B cell (primary cell): ENCODE measurements at regions not wholly inside any gene's neighbourhood (a gene's known extent, or its start where the extent isn't known, plus 50 kb on each side); places are given as distances from the start of the nearest gene placed in this dataset.

ENCODE experiments used
- ATAC-seq: fragments of 200-7000 bp; cut with Tn5 transposase; one replicate; pipeline ENCODE4 v1.10.0; 2021; ENCODE audit warnings: low read depth, mild to moderate bottlenecking, moderate number of reproducible peaks, moderate library complexity
- CTCF ChIA-PET: fragments of 350-600 bp; sonication (Branson Sonifier 250); formaldehyde crosslinking; loops from one replicate; lab custom pipeline; 2021; ENCODE audit warnings: antibody characterized with exemption, inconsistent platforms; lab: Charles Lee
- POLR2A ChIA-PET: fragments of 350-600 bp; sonication (Branson Sonifier 250); formaldehyde crosslinking; loops from one replicate; lab custom pipeline; 2021; ENCODE audit warnings: antibody characterized with exemption; lab: Charles Lee
- DNase-seq: peaks from one replicate; pipeline ENCODE4 v3.0.0; 2013
- H2AFZ ChIP-seq: 2 replicates; pipeline ENCODE4 v1.6.1; 2012; ENCODE audit warnings: mild to moderate bottlenecking, low read depth, low read length; ENCODE audit not compliant: insufficient read depth, poor library complexity, severe bottlenecking
- H3K27ac ChIP-seq, 2 donors: 1 replicate in 1 of 2; 2 replicates in 1 of 2; pipeline ENCODE4 v1.5.1; 2012 to 2013; ENCODE audit warnings: low read length in 2 of 2, mild to moderate bottlenecking in 2 of 2, moderate library complexity in 1 of 2
- H3K27me3 ChIP-seq, 4 experiments: fragments of 200-600 bp in 1 of 4; sonication (generic) in 1 of 4; replicated peaks in 1 of 4; 1 replicate in 2 of 4; 2 replicates in 2 of 4; pipeline versions ENCODE4 v1.6.1 to v1.7.0; 2013 to 2016; ENCODE audit warnings: low read length in 3 of 4, mild to moderate bottlenecking in 2 of 4, mixed read lengths in 1 of 4, moderate library complexity in 1 of 4; ENCODE audit not compliant: insufficient read depth in 4 of 4, control insufficient read depth in 3 of 4; ENCODE audit errors: control extremely low read depth in 1 of 4
- H3K36me3 ChIP-seq, 2 experiments: replicated peaks in 1 of 2; 1 replicate in 1 of 2; 2 replicates in 1 of 2; pipeline versions ENCODE4 v1.6.1 to v1.7.1; 2013; ENCODE audit warnings: low read length in 1 of 2; ENCODE audit not compliant: insufficient read depth in 2 of 2, control insufficient read depth in 1 of 2; ENCODE audit errors: control extremely low read depth in 1 of 2, extremely low read depth in 1 of 2
- H3K4me1 ChIP-seq, 2 donors: fragments of 200-600 bp in 1 of 2; sonication (generic) in 1 of 2; 1 replicate in 1 of 2; 2 replicates in 1 of 2; pipeline versions ENCODE4 v1.5.1 to v1.6.1; 2013 to 2017; ENCODE audit warnings: low read length in 2 of 2; ENCODE audit not compliant: control insufficient read depth in 2 of 2, insufficient read depth in 2 of 2
- H3K4me2 ChIP-seq: replicated peaks from 2 replicates; pipeline ENCODE3; 2012; ENCODE audit warnings: mild to moderate bottlenecking, low read depth, low read length; ENCODE audit not compliant: poor library complexity, severe bottlenecking
- H3K4me3 ChIP-seq, 5 experiments: fragments of 200-600 bp in 1 of 5; sonication (generic) in 1 of 5; 1 replicate in 3 of 5; 2 replicates in 2 of 5; pipeline versions ENCODE4 v1.5.1 to v1.7.0; 2011 to 2016; ENCODE audit warnings: low read length in 4 of 5, mild to moderate bottlenecking in 4 of 5, low read depth in 2 of 5, control low read depth in 1 of 5, moderate library complexity in 1 of 5; ENCODE audit not compliant: insufficient read depth in 1 of 5; ENCODE audit errors: control extremely low read depth in 1 of 5, extremely low read depth in 1 of 5
- H3K79me2 ChIP-seq: fragments of 200-600 bp; sonication (generic); one replicate; pipeline ENCODE4 v1.6.0; 2016; ENCODE audit warnings: low read length; ENCODE audit not compliant: control insufficient read depth, insufficient read depth
- H3K9ac ChIP-seq: fragments of 200-600 bp; sonication (generic); 2 replicates; pipeline ENCODE4 v1.6.1; 2017; ENCODE audit warnings: mild to moderate bottlenecking, low read length, moderate library complexity
- H3K9me3 ChIP-seq, 3 donors: one replicate each; pipeline versions ENCODE4 v1.6.1 to v1.7.1; 2013; ENCODE audit warnings: low read length in 2 of 3; ENCODE audit not compliant: control insufficient read depth in 2 of 3, insufficient read depth in 1 of 3; ENCODE audit errors: control extremely low read depth in 1 of 3
- H4K20me1 ChIP-seq: 2 replicates; pipeline ENCODE4 v1.6.0; 2012; ENCODE audit warnings: mild to moderate bottlenecking, low read length; ENCODE audit not compliant: insufficient read depth, control insufficient read depth, poor library complexity, severe bottlenecking
- H3K27ac Mint-ChIP-seq: one replicate; pipeline ENCODE4 v1.8.0; 2021; ENCODE audit warnings: mixed read lengths
- H3K27me3 Mint-ChIP-seq: one replicate; pipeline ENCODE4 v1.8.0; 2021; ENCODE audit warnings: mixed read lengths
- H3K4me1 Mint-ChIP-seq: one replicate; pipeline ENCODE4 v1.8.0; 2021; ENCODE audit warnings: mixed read lengths
- H3K4me3 Mint-ChIP-seq: one replicate; pipeline ENCODE4 v1.8.0; 2021; ENCODE audit warnings: mixed read lengths
- H3K9me3 Mint-ChIP-seq: one replicate; pipeline ENCODE4 v1.8.0; 2022; ENCODE audit warnings: mixed read lengths; ENCODE audit not compliant: insufficient read depth
- CTCF ChIP-seq: fragments of 200-600 bp; IDR thresholded peaks from one replicate; pipeline ENCODE4 v1.8.0; 2022; ENCODE audit warnings: antibody characterized with exemption, mild to moderate bottlenecking
- EZH2 ChIP-seq: IDR thresholded peaks from 2 replicates; pipeline ENCODE4 v1.6.1; 2012; ENCODE audit warnings: borderline replicate concordance, low read depth, mild to moderate bottlenecking, moderate library complexity, low read length; ENCODE audit not compliant: insufficient read depth, poor library complexity, severe bottlenecking
- WGBS: methylation state at CpG from one replicate; pipeline ENCODE4 v1.1.5; 2013; ENCODE audit warnings: missing lambda C conversion rate; ENCODE audit not compliant: insufficient coverage; 5-methylcytosine and 5-hydroxymethylcytosine counted together
- intact Hi-C: fragments of 100-400 bp; cut with micrococcal nuclease; formaldehyde crosslinking; loops from one replicate; pipeline ENCODE4 v1.10.0; 2022

- Histone ChIP-seq H3K27me3 (no peaks in the 10 kb centered on the region), H3K27ac (no peak overlapping the region), H3K79me2 (no peaks in the 10 kb centered on the region), H4K20me1 (no peaks in the 10 kb centered on the region), H3K36me3 (no peaks in the 10 kb centered on the region), H3K4me2 (no peak overlapping the region), H3K4me1 (no peaks in the 10 kb centered on the region), H3K9me3 (peaks cover 0 to under 1% (median 0%) of the 10 kb centered on the region in 3 donors), H2AFZ (no peak overlapping the region), H3K4me3 (no peak overlapping the region), H3K9ac (no peak overlapping the region)
- Mint-ChIP-seq H3K4me1 (no peaks in the 10 kb centered on the region), H3K9me3 (peaks cover 4% of the 10 kb centered on the region), H3K27ac (no peak overlapping the region), H3K27me3 (no peaks in the 10 kb centered on the region), H3K4me3 (no peak overlapping the region)
- no peak for DNase-seq
- intact Hi-C loops, result no loop called here
- ChIA-PET CTCF (no interaction called here), POLR2A (no interaction called here)
- TF ChIP-seq EZH2, result no peak
- no peak for TF ChIP-seq CTCF
- no peak for ATAC-seq
Measured at GRCh38 chr2:81648806-81649205, 1344.3 kb upstream of the LRRTM1 start.

GRCh38 chr2:81648370-81648769 is 1343.8 kb upstream of the LRRTM1 start:
- DNase-seq (no peak), ATAC-seq (no peak)
- H3K9me3 Mint-ChIP-seq, result peaks cover 4% of the 10 kb centered on the region
- no peaks in the 10 kb centered on the region for H3K27me3 Mint-ChIP-seq
- Histone ChIP-seq H3K4me2 (no peak overlapping the region), H3K4me1 (no peaks in the 10 kb centered on the region), H2AFZ (no peak overlapping the region), H3K27ac (no peak overlapping the region), H3K4me3 (no peak overlapping the region), H4K20me1 (no peaks in the 10 kb centered on the region), H3K9me3 (no peaks in the 10 kb centered on the region), H3K9ac (no peak overlapping the region), H3K36me3 (no peaks in the 10 kb centered on the region), H3K79me2 (no peaks in the 10 kb centered on the region), H3K27me3 (no peaks in the 10 kb centered on the region)
- H3K4me1 Mint-ChIP-seq, result no peaks in the 10 kb centered on the region
- WGBS, result no CpG with 5 or more reads among the region's 5 CpGs
- POLR2A ChIA-PET, result no interaction called here
- H3K4me3 Mint-ChIP-seq, result no peak overlapping the region
- H3K27ac Mint-ChIP-seq, result no peak overlapping the region
- intact Hi-C loops, result no loop called here
- TF ChIP-seq EZH2 (no peak), CTCF (no peak)
- CTCF ChIA-PET, result no interaction called here
